Mucosa of rectum (tissue), 2 donors: ENCODE measurements at regions not wholly inside any gene's neighbourhood (a gene's known extent, or its start where the extent isn't known, plus 50 kb on each side); places are given as distances from the start of the nearest gene placed in this dataset.

Source experiments
- H3K27ac ChIP-seq, 2 donors: one replicate each; pipeline ENCODE4 v1.7.0; 2013; ENCODE audit warnings: inconsistent platforms in 2 of 2, low read depth in 2 of 2, low read length in 2 of 2
- H3K27me3 ChIP-seq, 2 donors: one replicate each; pipeline ENCODE4 v1.7.0; 2013; ENCODE audit warnings: low read length in 2 of 2; ENCODE audit not compliant: control insufficient read depth in 2 of 2, insufficient read depth in 2 of 2
- H3K36me3 ChIP-seq, 2 donors: one replicate each; pipeline ENCODE4 v1.7.0; 2013; ENCODE audit warnings: low read length in 2 of 2; ENCODE audit not compliant: control insufficient read depth in 2 of 2, insufficient read depth in 2 of 2
- H3K4me1 ChIP-seq, 2 donors: one replicate each; pipeline ENCODE4 v1.7.0; 2013; ENCODE audit warnings: low read length in 2 of 2, mild to moderate bottlenecking in 1 of 2; ENCODE audit not compliant: control insufficient read depth in 2 of 2, insufficient read depth in 2 of 2
- H3K4me3 ChIP-seq, 2 donors: one replicate each; pipeline ENCODE4 v1.7.0; 2013; ENCODE audit warnings: low read length in 2 of 2
- H3K9ac ChIP-seq, 2 donors: one replicate each; pipeline ENCODE4 v1.7.0; 2013; ENCODE audit warnings: low read length in 2 of 2, low read depth in 1 of 2, mild to moderate bottlenecking in 1 of 2
- H3K9me3 ChIP-seq, 2 donors: one replicate each; pipeline ENCODE4 v1.7.0; 2013; ENCODE audit warnings: low read length in 2 of 2; ENCODE audit not compliant: control insufficient read depth in 2 of 2
- donor health status: healthy.
- donor health status: Normal muscosa, but diverticular disease.

DNA sequence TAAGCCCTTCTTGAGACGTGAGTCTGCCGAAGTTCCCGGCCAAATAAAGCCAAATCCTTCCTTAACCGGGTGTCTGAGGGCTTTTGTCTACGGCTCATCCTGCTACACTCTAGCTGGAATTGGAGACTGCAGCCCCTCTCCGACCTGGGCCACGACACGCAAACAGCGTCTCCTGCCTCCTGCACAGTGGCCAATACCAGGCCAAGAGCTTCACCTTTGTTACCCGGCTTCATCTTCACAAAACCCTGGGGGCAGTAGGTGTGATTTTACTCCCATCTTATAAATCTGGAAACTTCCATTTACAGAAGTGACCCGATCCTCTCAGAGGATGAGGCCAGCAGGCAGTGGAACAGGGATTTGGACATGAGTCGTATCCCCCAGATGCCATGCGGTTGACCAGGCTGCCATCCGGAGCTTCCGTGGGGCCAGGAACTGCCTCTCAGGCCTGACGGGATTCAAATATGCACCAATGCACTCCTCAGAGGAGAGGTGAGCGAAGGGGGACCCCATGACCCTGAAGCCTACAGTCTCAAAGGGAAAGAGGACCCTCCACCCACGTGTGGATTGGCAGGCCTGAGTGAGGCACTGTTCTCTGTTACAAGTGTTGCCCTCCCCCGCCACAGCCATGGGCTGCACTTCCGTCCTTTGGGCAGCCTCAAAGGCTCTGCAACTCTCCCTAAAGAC lies 53.2 kb upstream of the KLF13 start:
- H3K9me3 ChIP-seq, result no peaks in the 10 kb centered on the region
- peak overlapping the region; percentile 9 to 54 for H3K9ac ChIP-seq
- no peaks in the 10 kb centered on the region for H3K36me3 ChIP-seq
- no peak overlapping the region for H3K4me3 ChIP-seq
- H3K27ac ChIP-seq, result peak overlapping the region; percentile 90 to 91
- peaks cover 37 to 52% of the 10 kb centered on the region in 2 donors for H3K4me1 ChIP-seq
- H3K27me3 ChIP-seq, result no peaks in the 10 kb centered on the region

DNA sequence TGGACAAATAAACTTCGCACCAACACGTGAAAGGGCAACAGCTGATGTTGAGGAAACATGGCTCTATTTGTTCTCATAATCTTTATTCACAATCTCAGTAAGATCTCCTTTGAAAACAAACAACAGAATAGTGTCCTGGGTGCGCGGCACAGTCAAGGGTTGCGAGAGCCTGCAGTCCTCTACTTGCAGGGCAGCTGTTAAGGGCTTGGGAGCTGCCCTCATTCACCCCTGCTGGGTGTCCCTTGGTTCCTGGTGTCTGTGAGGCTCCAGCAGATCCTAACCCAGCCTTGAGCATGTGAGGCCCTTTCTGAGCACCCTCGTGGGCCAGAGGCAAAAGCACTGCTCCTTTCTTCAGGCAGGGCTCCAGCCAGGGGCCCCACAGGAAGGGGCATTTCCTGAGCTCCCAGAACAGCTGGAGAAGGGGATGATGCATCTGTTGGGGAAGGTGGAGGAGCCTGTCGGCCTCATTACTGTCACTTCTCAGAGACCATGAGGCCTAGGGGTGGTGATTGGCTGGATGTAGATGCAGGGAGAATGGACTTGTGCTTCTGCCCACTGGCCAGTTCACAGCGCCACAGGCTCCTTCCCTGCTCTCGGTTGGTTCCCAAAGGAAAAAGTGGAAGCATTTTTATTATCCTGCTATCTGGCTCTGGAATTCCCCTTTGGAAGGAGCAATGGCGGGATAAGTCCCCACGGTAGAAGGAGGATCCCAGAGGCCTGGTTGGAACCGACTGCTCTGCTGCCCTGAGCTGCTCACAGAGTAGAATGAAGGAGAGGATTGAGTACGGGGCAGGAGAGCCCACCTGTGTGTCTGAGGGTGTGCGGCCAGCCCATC lies 51.9 kb upstream of the KLF13 start:
- peaks cover 27 to 45% of the 10 kb centered on the region in 2 donors for H3K4me1 ChIP-seq
- H3K4me3 ChIP-seq, result no peak overlapping the region
- H3K36me3 ChIP-seq, result no peaks in the 10 kb centered on the region
- H3K9ac ChIP-seq, result no peak overlapping the region
- no peaks in the 10 kb centered on the region for H3K9me3 ChIP-seq
- no peak overlapping the region for H3K27ac ChIP-seq
- H3K27me3 ChIP-seq, result no peaks in the 10 kb centered on the region

DNA sequence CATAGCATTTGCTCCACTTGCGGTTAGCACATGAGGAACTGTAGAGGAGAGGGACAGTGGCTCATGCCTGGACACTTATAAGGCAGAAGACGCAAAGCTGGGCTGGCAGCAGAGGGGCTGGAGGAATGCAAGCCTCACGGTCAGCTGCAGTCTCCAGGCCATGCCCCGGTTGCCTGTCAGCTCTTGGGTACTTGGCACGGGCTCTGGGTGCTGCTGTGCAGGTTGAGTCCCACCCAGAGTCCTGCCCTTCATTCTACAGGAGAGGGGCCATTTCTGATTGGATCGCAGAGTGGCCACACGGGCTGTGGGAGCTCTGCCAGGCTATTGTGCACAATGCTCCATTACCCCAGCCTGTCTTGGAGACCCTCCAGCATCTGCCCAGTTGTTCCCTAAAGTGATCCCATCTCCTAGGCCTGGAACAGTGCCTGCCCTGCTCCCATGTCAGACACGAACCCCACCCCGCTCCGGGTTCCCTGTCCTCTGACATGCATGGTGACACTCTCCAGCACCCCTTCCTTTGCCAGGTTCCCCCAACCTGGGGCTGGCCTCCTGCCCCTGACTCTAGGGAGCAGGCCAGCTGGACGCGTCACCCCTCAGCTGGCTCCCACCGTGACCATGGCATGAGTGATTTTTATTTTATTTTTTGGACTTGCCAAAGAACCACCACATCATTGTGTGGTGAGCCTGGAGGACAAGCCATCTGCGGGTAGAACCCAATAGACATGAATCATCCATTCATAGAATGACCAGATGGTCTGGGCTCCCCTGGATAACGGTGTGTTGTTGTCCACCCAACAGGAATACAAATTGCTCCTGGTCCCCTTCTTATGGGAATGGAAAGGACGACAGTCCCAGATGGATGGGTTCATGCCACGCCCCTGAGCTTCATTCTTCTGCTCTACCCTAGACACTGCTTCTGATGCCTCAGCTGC lies 51.0 kb upstream of the KLF13 start:
- Histone ChIP-seq H3K4me3 (no peak overlapping the region), H3K4me1 (peaks cover 28 to 40% of the 10 kb centered on the region in 2 donors), H3K27me3 (no peaks in the 10 kb centered on the region), H3K9ac (no peak overlapping the region), H3K27ac (no peak overlapping the region), H3K36me3 (no peaks in the 10 kb centered on the region), H3K9me3 (no peaks in the 10 kb centered on the region)

DNA sequence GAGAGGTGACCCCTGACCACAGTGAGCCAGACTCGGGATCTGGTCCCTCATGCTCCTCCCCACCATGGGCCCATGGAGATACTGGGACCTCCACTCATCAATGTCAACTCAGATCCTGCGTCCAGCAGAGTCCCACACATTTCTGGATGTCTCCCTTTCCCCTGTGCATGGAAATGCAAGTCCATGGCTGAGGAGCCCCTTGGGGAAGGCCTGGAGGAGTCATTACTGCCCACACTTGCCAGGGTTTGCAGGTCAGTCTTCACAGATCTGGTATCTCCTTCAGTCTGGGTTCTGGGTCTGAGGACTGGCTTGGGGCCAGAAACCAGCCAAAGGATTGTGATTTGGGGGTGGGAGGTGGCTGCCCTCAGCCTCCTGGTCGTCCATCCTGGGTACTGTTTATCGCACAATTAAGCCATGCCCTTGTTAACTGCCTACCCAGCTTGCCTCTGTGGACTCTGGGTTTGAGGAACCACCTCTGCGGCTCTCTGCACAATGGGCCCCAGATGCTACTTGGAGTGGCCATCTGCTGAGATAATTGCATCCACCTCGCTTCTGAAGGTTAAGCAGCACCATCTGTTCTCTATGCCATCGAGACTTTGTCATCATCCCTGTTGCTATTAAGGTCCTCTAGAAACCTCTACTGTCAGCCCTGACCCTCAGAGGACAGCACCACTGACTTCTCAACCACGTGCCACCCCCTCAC lies 49.9 kb upstream of the KLF13 start:
- H3K4me1 ChIP-seq, result peaks cover 23 to 29% of the 10 kb centered on the region in 2 donors
- no peaks in the 10 kb centered on the region for H3K9me3 ChIP-seq
- H3K4me3 ChIP-seq, result no peak overlapping the region
- no peaks in the 10 kb centered on the region for H3K27me3 ChIP-seq
- H3K36me3 ChIP-seq, result no peaks in the 10 kb centered on the region
- no peak overlapping the region for H3K27ac ChIP-seq
- no peak overlapping the region for H3K9ac ChIP-seq
